Panc1 (cell line): ENCODE measurements at regions not wholly inside any gene's neighbourhood (a gene's known extent, or its start where the extent isn't known, plus 50 kb on each side); places are given as distances from the start of the nearest gene placed in this dataset.

Source experiments
- ATAC-seq: fragments of 200-7000 bp; cut with Tn5 transposase; 2 replicates; pipeline ENCODE4 v1.9.1; 2020; ENCODE audit warnings: mild to moderate bottlenecking, moderate library complexity
- BruUV-seq: library from RNA; stranded (reverse); fragments of 400-500 nt; replicated peaks from 2 replicates; lab custom pipeline; 2021; lab: Mats Ljungman, UMichigan
- CTCF ChIA-PET: fragments of 300-600 bp; sonication (Branson Sonifier 250); formaldehyde crosslinking; loops from one replicate; lab custom pipeline; 2022; ENCODE audit warnings: antibody characterized with exemption; lab: Charles Lee
- POLR2A ChIA-PET: fragments of 300-600 bp; sonication (Branson Sonifier 250); formaldehyde crosslinking; loops from one replicate; lab custom pipeline; 2022; ENCODE audit warnings: antibody characterized with exemption; lab: Charles Lee
- DNase-seq: peaks from one replicate; pipeline ENCODE4 v3.0.0-alpha.2; 2010; ENCODE audit warnings: low read depth, low spot score
- H3K27ac ChIP-seq: 2 replicates; pipeline ENCODE4 v1.5.1; 2011; ENCODE audit warnings: mild to moderate bottlenecking, low read length, inconsistent platforms
- H3K27me3 ChIP-seq: fragments of 200-500 bp; sonication (Bioruptor generic); 2 replicates; pipeline ENCODE4 v1.6.0; 2014; ENCODE audit warnings: low read length, inconsistent platforms; ENCODE audit not compliant: control insufficient read depth, insufficient read depth
- H3K36me3 ChIP-seq: fragments of 200-500 bp; sonication (Bioruptor generic); 2 replicates; pipeline ENCODE4 v1.5.1; 2014; ENCODE audit warnings: inconsistent platforms, mild to moderate bottlenecking, low read length, moderate library complexity; ENCODE audit not compliant: control insufficient read depth, insufficient read depth
- H3K4me1 ChIP-seq: 2 replicates; pipeline ENCODE4 v1.5.1; 2011; ENCODE audit warnings: inconsistent platforms, mild to moderate bottlenecking, low read length, moderate library complexity; ENCODE audit not compliant: control insufficient read depth, insufficient read depth
- H3K4me3 ChIP-seq, 2 experiments: 2 replicates each; pipeline ENCODE4 v1.5.1; 2011 to 2012; ENCODE audit warnings: low read depth in 2 of 2, low read length in 2 of 2, mild to moderate bottlenecking in 2 of 2, inconsistent platforms in 1 of 2, moderate library complexity in 1 of 2
- H3K9me3 ChIP-seq: fragments of 200-500 bp; sonication (Bioruptor generic); 2 replicates; pipeline ENCODE4 v1.5.1; 2014; ENCODE audit warnings: low read depth, mild to moderate bottlenecking, inconsistent platforms, low read length, moderate library complexity; ENCODE audit not compliant: control insufficient read depth, insufficient read depth
- POLR2AphosphoS5 ChIP-seq: IDR thresholded peaks from 2 replicates; pipeline ENCODE4 v1.6.1; 2012; ENCODE audit warnings: mild to moderate bottlenecking, low read depth, low read length, moderate library complexity
- SIN3A ChIP-seq: IDR thresholded peaks from 2 replicates; pipeline ENCODE4 v1.6.1; 2012; ENCODE audit warnings: low read depth, mild to moderate bottlenecking, low read length, moderate library complexity, borderline replicate concordance; ENCODE audit not compliant: insufficient read depth
- TCF7L2 ChIP-seq: IDR thresholded peaks from 2 replicates; pipeline ENCODE4 v1.6.1; 2011; ENCODE audit warnings: mild to moderate bottlenecking, low read depth, low read length, inconsistent platforms
- in situ Hi-C: cut with HindIII; loops from 2 replicates; pipeline ENCODE4 v1.10.0; 2016; ENCODE audit warnings: low sequenced_read_pairs, low pct_unique_long_range_greater_than_20kb
- intact Hi-C: fragments of 100-400 bp; cut with micrococcal nuclease; formaldehyde crosslinking; loops from one replicate; pipeline ENCODE4 v1.10.0; 2022; ENCODE audit not compliant: unreplicated experiment
- TF ChIP-seq, protein P1 (sequence below): fragments of 450-650 bp; IDR thresholded peaks from 2 replicates; pipeline ENCODE4 v1.5.1; 2017; ENCODE audit warnings: mild to moderate bottlenecking
- TF ChIP-seq, protein P2 (sequence below), 2 experiments: IDR thresholded peaks; 2 replicates each; pipeline ENCODE4 v1.6.1; 2011 to 2012; ENCODE audit warnings: low read depth in 2 of 2, control low read depth in 1 of 2, low read length in 1 of 2, mild to moderate bottlenecking in 1 of 2, moderate library complexity in 1 of 2; ENCODE audit not compliant: insufficient read depth in 1 of 2

DNA sequence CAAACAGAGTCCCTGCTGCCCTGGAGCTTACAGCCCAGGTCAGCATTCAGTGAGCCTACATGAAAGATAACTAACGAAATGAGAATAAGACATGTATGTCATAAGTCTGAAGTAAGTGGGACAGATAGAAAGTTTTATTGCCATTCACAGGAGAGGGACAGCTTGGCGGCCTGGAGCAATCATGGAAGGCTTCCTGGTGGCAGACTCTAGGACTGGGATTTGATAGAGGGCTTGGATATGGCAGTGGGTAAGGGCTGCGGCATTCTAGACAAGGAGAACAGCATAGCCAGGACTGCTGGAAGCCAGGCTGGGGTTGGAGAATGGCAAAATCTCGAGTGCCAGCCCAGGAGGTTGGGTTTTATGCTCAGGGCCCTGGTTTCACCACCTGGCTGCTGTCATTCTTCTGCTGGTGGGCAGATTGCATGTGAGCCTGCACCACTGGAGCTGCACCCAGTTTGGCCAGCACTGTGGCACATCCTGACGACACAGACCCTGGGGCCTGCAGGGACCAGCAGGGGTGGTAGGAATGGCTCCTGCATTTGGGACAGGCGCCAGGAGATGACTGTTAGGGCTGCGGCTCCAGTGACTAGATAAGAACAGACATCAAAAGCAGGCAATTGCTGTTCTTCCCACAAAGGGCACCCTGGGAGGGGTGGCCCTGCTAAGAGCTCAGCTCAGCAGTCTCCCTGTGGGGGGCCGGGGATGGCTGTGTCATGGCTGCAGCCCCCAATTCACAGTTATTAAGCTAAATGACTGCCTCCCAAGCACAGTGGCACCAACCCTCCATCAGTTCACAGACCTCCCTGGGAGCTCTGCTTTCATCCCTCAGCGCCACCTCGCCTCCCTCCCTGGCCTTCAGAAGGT lies 161.1 kb downstream of the RPS24 start:
- Histone ChIP-seq H3K36me3 (no peaks in the 10 kb centered on the region), H3K27me3 (no peaks in the 10 kb centered on the region), H3K27ac (no peak overlapping the region), H3K4me1 (no peaks in the 10 kb centered on the region), H3K9me3 (no peaks in the 10 kb centered on the region), H3K4me3 (no peak overlapping the region)
- CTCF ChIA-PET, result no interaction called here
- POLR2A ChIA-PET, result no interaction called here
- no TSS peak for BruUV-seq
- TF ChIP-seq TCF7L2 (no peak), SIN3A (no peak), POLR2AphosphoS5 (no peak)
- TF ChIP-seq, protein P1, sequence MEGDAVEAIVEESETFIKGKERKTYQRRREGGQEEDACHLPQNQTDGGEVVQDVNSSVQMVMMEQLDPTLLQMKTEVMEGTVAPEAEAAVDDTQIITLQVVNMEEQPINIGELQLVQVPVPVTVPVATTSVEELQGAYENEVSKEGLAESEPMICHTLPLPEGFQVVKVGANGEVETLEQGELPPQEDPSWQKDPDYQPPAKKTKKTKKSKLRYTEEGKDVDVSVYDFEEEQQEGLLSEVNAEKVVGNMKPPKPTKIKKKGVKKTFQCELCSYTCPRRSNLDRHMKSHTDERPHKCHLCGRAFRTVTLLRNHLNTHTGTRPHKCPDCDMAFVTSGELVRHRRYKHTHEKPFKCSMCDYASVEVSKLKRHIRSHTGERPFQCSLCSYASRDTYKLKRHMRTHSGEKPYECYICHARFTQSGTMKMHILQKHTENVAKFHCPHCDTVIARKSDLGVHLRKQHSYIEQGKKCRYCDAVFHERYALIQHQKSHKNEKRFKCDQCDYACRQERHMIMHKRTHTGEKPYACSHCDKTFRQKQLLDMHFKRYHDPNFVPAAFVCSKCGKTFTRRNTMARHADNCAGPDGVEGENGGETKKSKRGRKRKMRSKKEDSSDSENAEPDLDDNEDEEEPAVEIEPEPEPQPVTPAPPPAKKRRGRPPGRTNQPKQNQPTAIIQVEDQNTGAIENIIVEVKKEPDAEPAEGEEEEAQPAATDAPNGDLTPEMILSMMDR, result no peak
- TF ChIP-seq, protein P2, sequence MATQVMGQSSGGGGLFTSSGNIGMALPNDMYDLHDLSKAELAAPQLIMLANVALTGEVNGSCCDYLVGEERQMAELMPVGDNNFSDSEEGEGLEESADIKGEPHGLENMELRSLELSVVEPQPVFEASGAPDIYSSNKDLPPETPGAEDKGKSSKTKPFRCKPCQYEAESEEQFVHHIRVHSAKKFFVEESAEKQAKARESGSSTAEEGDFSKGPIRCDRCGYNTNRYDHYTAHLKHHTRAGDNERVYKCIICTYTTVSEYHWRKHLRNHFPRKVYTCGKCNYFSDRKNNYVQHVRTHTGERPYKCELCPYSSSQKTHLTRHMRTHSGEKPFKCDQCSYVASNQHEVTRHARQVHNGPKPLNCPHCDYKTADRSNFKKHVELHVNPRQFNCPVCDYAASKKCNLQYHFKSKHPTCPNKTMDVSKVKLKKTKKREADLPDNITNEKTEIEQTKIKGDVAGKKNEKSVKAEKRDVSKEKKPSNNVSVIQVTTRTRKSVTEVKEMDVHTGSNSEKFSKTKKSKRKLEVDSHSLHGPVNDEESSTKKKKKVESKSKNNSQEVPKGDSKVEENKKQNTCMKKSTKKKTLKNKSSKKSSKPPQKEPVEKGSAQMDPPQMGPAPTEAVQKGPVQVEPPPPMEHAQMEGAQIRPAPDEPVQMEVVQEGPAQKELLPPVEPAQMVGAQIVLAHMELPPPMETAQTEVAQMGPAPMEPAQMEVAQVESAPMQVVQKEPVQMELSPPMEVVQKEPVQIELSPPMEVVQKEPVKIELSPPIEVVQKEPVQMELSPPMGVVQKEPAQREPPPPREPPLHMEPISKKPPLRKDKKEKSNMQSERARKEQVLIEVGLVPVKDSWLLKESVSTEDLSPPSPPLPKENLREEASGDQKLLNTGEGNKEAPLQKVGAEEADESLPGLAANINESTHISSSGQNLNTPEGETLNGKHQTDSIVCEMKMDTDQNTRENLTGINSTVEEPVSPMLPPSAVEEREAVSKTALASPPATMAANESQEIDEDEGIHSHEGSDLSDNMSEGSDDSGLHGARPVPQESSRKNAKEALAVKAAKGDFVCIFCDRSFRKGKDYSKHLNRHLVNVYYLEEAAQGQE (IDR thresholded peaks at IDR 0.05; ENCODE audit: insufficient read depth in 1 of 2, low read depth in 2 of 2, low read length in 1 of 2), result no peak
- in situ Hi-C loops, result no loop called here
- ATAC-seq, result no peak
- intact Hi-C loops, result no loop called here
- DNase-seq, result no peak

DNA sequence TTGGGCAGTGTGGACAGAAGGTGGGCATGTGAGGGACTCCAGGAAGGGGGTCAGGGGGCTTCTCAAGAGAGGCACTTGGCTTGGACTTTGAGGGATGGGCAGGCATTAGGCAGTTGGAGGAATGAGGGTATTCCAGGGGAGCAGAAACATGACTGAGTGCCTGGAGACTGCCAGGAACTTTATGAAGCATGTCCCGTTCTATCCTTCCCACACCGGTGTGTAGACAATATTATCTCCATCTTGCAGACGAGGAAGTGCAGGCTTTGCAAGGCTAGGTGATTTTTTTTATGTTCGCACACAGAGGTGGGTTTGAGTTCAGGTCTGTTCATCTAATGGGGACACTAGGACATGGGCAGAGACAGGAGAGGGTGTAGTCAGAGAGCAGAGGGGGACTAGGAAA lies 162.7 kb downstream of the RPS24 start:
- no TSS peak for BruUV-seq
- no peak for TF ChIP-seq SIN3A
- TF ChIP-seq, protein P2 (IDR thresholded peaks at IDR 0.05; ENCODE audit: insufficient read depth in 1 of 2, low read depth in 2 of 2, low read length in 1 of 2), result no peak
- TF ChIP-seq, protein P1, result no peak
- TF ChIP-seq TCF7L2, result no peak
- TF ChIP-seq POLR2AphosphoS5, result no peak
- POLR2A ChIA-PET, result no interaction called here

More for the DNA sequence above, 162.7 kb downstream of the RPS24 start:
- no peak overlapping the region for H3K4me3 ChIP-seq
- intact Hi-C loops (no loop called here), in situ Hi-C loops (no loop called here)
- DNase-seq (no peak), ATAC-seq (no peak)
- peaks cover 1% of the 10 kb centered on the region; the same call in 1 of the 2 replicates for H3K27me3 ChIP-seq
- no peaks in the 10 kb centered on the region for H3K4me1 ChIP-seq
- no peak overlapping the region for H3K27ac ChIP-seq
- no peaks in the 10 kb centered on the region for H3K36me3 ChIP-seq
- CTCF ChIA-PET, result no interaction called here
- H3K9me3 ChIP-seq, result no peaks in the 10 kb centered on the region
